CD4-positive, alpha-beta memory T cell (primary cell): ENCODE measurements at regions not wholly inside any gene's neighbourhood (a gene's known extent, or its start where the extent isn't known, plus 50 kb on each side); places are given as distances from the start of the nearest gene placed in this dataset.

ENCODE experiments used
- CTCF ChIA-PET: fragments of 350-600 bp; sonication (Branson Sonifier 250); formaldehyde crosslinking; loops from one replicate; lab custom pipeline; 2021; ENCODE audit warnings: inconsistent platforms; ENCODE audit not compliant: partially characterized antibody; lab: Charles Lee
- POLR2A ChIA-PET: fragments of 350-600 bp; sonication (Branson Sonifier 250); formaldehyde crosslinking; loops from one replicate; lab custom pipeline; 2021; ENCODE audit not compliant: partially characterized antibody; lab: Charles Lee
- DNase-seq, 5 donors: peaks; one replicate each; pipeline versions ENCODE4 v3.0.0 to v3.0.0-alpha.2; 2020 to 2022; ENCODE audit warnings: mixed read lengths in 1 of 5
- H3K27ac ChIP-seq: one replicate; pipeline ENCODE4 v1.7.0; 2013; ENCODE audit warnings: low read depth, low read length
- H3K27me3 ChIP-seq: 2 replicates; pipeline ENCODE4 v1.7.0; 2013; ENCODE audit warnings: mild to moderate bottlenecking, low read length, moderate library complexity; ENCODE audit not compliant: insufficient read depth
- H3K36me3 ChIP-seq: 2 replicates; pipeline ENCODE4 v1.7.0; 2013; ENCODE audit warnings: mild to moderate bottlenecking, low read length, moderate library complexity; ENCODE audit not compliant: insufficient read depth
- H3K4me1 ChIP-seq: 2 replicates; pipeline ENCODE4 v1.7.0; 2013; ENCODE audit warnings: mild to moderate bottlenecking, low read length, moderate library complexity; ENCODE audit not compliant: insufficient read depth
- H3K4me3 ChIP-seq, 2 donors: one replicate each; pipeline ENCODE4 v1.7.0; 2013; ENCODE audit warnings: low read length in 2 of 2, mild to moderate bottlenecking in 1 of 2
- H3K9me3 ChIP-seq, 2 donors: one replicate each; pipeline ENCODE4 v1.7.0; 2013; ENCODE audit warnings: low read length in 2 of 2, control low read depth in 1 of 2; ENCODE audit not compliant: control insufficient read depth in 1 of 2
- H3K27ac Mint-ChIP-seq, 7 donors: one replicate each; pipeline ENCODE4 v1.8.0; 2020 to 2021; ENCODE audit warnings: mixed read lengths in 7 of 7, mild to moderate bottlenecking in 6 of 7, inconsistent platforms in 3 of 7, moderate library complexity in 3 of 7
- H3K27me3 Mint-ChIP-seq, 2 donors: one replicate each; pipeline ENCODE4 v1.8.0; 2020 to 2021; ENCODE audit warnings: mixed read lengths in 2 of 2
- H3K36me3 Mint-ChIP-seq, 2 donors: one replicate each; pipeline ENCODE4 v1.8.0; 2020 to 2021; ENCODE audit warnings: mixed read lengths in 2 of 2, inconsistent platforms in 1 of 2, mild to moderate bottlenecking in 1 of 2
- H3K4me1 Mint-ChIP-seq, 4 donors: one replicate each; pipeline ENCODE4 v1.8.0; 2020 to 2021; ENCODE audit warnings: mixed read lengths in 4 of 4, mild to moderate bottlenecking in 1 of 4
- H3K4me3 Mint-ChIP-seq, 8 donors: one replicate each; pipeline ENCODE4 v1.8.0; 2020 to 2021; ENCODE audit warnings: mixed read lengths in 8 of 8, mild to moderate bottlenecking in 7 of 8, moderate library complexity in 6 of 8, inconsistent platforms in 3 of 8
- H3K9me3 Mint-ChIP-seq, 8 donors: one replicate each; pipeline ENCODE4 v1.8.0; 2020 to 2021; ENCODE audit warnings: mixed read lengths in 8 of 8, mild to moderate bottlenecking in 5 of 8, inconsistent platforms in 3 of 8, moderate library complexity in 1 of 8
- intact Hi-C: fragments of 100-400 bp; cut with micrococcal nuclease; formaldehyde crosslinking; loops from one replicate; pipeline ENCODE4 v1.15.1; 2023

GRCh38 chr12:89960011-89960507, 251.4 kb upstream of the ATP2B1 start:
- POLR2A ChIA-PET: interaction anchor here (1.7 kb wide), 2 partner anchors 10 to 11 kb away, joined by 3 to 10 read pairs; no protein-coding TSS in a partner anchor

GRCh38 chr12:89959179-89959578, 250.5 kb upstream of the ATP2B1 start:
- DNase-seq: no peak
- H3K4me3 Mint-ChIP-seq: no peak overlapping the region
- no peaks in the 10 kb centered on the region for H3K9me3 ChIP-seq
- no peak overlapping the region for H3K27ac Mint-ChIP-seq
- POLR2A ChIA-PET: interaction anchor here (1.7 kb wide), 2 partner anchors 9 to 12 kb away, joined by 3 to 10 read pairs; no protein-coding TSS in a partner anchor
- CTCF ChIA-PET: no interaction called here
- H3K27me3 Mint-ChIP-seq: no peaks in the 10 kb centered on the region
- no peaks in the 10 kb centered on the region for H3K36me3 ChIP-seq
- intact Hi-C loops: no loop called here
- no peaks in the 10 kb centered on the region for H3K27me3 ChIP-seq
- H3K4me1 ChIP-seq: peaks cover 12% of the 10 kb centered on the region
- no peak overlapping the region for H3K27ac ChIP-seq
- no peak overlapping the region for H3K4me3 ChIP-seq
- H3K4me1 Mint-ChIP-seq: peaks cover 15 to 25% (median 23%) of the 10 kb centered on the region in 4 donors
- peaks cover 0 to 2% (median 0%) of the 10 kb centered on the region in 8 donors for H3K9me3 Mint-ChIP-seq
- no peaks in the 10 kb centered on the region for H3K36me3 Mint-ChIP-seq

More at GRCh38 chr12:89960011-89960507, 251.4 kb upstream of the ATP2B1 start:
- peaks cover 0 to 2% (median 0%) of the 10 kb centered on the region in 8 donors for H3K9me3 Mint-ChIP-seq
- H3K4me1 Mint-ChIP-seq: peaks cover 15 to 25% (median 22%) of the 10 kb centered on the region in 4 donors
- DNase-seq: peak in 1 of 5 donors; percentile 61
- Histone ChIP-seq H3K4me1 (peaks cover 12% of the 10 kb centered on the region), H3K27ac (no peak overlapping the region), H3K9me3 (no peaks in the 10 kb centered on the region), H3K27me3 (no peaks in the 10 kb centered on the region), H3K4me3 (no peak overlapping the region), H3K36me3 (no peaks in the 10 kb centered on the region)
- CTCF ChIA-PET: interaction anchor here (1.8 kb wide), 1 partner anchor 54 kb away, joined by 6 read pairs; no protein-coding TSS in a partner anchor
- H3K27ac Mint-ChIP-seq: peak overlapping the region in 2 of 7 donors; percentile 46 to 47
- no peaks in the 10 kb centered on the region for H3K36me3 Mint-ChIP-seq
- H3K27me3 Mint-ChIP-seq: no peaks in the 10 kb centered on the region
- no peak overlapping the region for H3K4me3 Mint-ChIP-seq
- intact Hi-C loops: no loop called here

- no peak overlapping the region for H3K4me3 Mint-ChIP-seq
- Histone ChIP-seq H3K27ac (no peak overlapping the region), H3K4me3 (no peak overlapping the region), H3K27me3 (no peaks in the 10 kb centered on the region), H3K4me1 (peaks cover 27% of the 10 kb centered on the region), H3K36me3 (no peaks in the 10 kb centered on the region), H3K9me3 (no peaks in the 10 kb centered on the region)
- H3K4me1 Mint-ChIP-seq: peaks cover 26 to 34% (median 31%) of the 10 kb centered on the region in 4 donors
- peaks cover 0 to 2% (median 0%) of the 10 kb centered on the region in 8 donors for H3K9me3 Mint-ChIP-seq
- H3K27ac Mint-ChIP-seq: peak overlapping the region in 2 of 7 donors; percentile 17 to 63
- no peaks in the 10 kb centered on the region for H3K27me3 Mint-ChIP-seq
- intact Hi-C loops: loop anchor here (5.0 kb wide), 2 partner anchors 38 to 192 kb away; no protein-coding TSS in a partner anchor
- no peak for DNase-seq
- H3K36me3 Mint-ChIP-seq: no peaks in the 10 kb centered on the region
- ChIA-PET CTCF (no interaction called here), POLR2A (no interaction called here)
These were observed 245.6 kb upstream of the ATP2B1 start for GRCh38 chr12:89954259-89954658.

- Mint-ChIP-seq H3K36me3 (no peaks in the 10 kb centered on the region), H3K27ac (peak overlapping the region; percentile 74 to 97 (median 93)), H3K27me3 (no peaks in the 10 kb centered on the region), H3K4me3 (peak overlapping the region in 3 of 8 donors; percentile 4 to 60 (median 49)), H3K9me3 (peaks cover 0 to 2% (median 0%) of the 10 kb centered on the region in 8 donors), H3K4me1 (peaks cover 44 to 53% (median 50%) of the 10 kb centered on the region in 4 donors)
- no peak for DNase-seq
- ChIA-PET CTCF (interaction anchor here (1.1 to 3.5 kb wide), 5 partner anchors 19 to 408 kb away, joined by 3 to 27 read pairs (median 11); partner anchors contain the start of gene ATP2B1), POLR2A (interaction anchor here (1.7 to 6.5 kb wide), 3 partner anchors 23 to 244 kb away, joined by 5 to 104 read pairs (median 99); partner anchors contain the start of gene ATP2B1)
- Histone ChIP-seq H3K36me3 (no peaks in the 10 kb centered on the region), H3K27ac (peak overlapping the region; percentile 83), H3K9me3 (no peaks in the 10 kb centered on the region), H3K4me1 (peaks cover 48% of the 10 kb centered on the region), H3K27me3 (no peaks in the 10 kb centered on the region), H3K4me3 (no peak overlapping the region)
- intact Hi-C loops: loop anchor here (1.0 to 5.0 kb wide), 3 partner anchors 41 to 408 kb away; no protein-coding TSS in a partner anchor
These were observed 243.0 kb upstream of the ATP2B1 start for GRCh38 chr12:89951694-89952060.

- H3K27ac ChIP-seq: peak overlapping the region; percentile 83
- H3K9me3 Mint-ChIP-seq: no peaks in the 10 kb centered on the region
- no peak overlapping the region for H3K4me3 ChIP-seq
- H3K4me3 Mint-ChIP-seq: peak overlapping the region in 5 of 8 donors; percentile 24 to 73 (median 29)
- peaks cover 48% of the 10 kb centered on the region for H3K4me1 ChIP-seq
- no peaks in the 10 kb centered on the region for H3K27me3 Mint-ChIP-seq
- no peaks in the 10 kb centered on the region for H3K36me3 Mint-ChIP-seq
- H3K9me3 ChIP-seq: no peaks in the 10 kb centered on the region
- no peaks in the 10 kb centered on the region for H3K27me3 ChIP-seq
- no peaks in the 10 kb centered on the region for H3K36me3 ChIP-seq
- peak overlapping the region; percentile 74 to 97 (median 93) for H3K27ac Mint-ChIP-seq
- H3K4me1 Mint-ChIP-seq: peaks cover 44 to 57% (median 52%) of the 10 kb centered on the region in 4 donors
- intact Hi-C loops: loop anchor here (1.0 to 5.0 kb wide), 3 partner anchors 41 to 408 kb away; no protein-coding TSS in a partner anchor
- CTCF ChIA-PET: interaction anchor here (0.6 to 3.5 kb wide), 10 partner anchors 19 to 408 kb away, joined by 3 to 27 read pairs (median 6); partner anchors contain the start of gene ATP2B1
- DNase-seq: peak in 1 of 5 donors; percentile 62
- POLR2A ChIA-PET: interaction anchor here (1.6 to 6.5 kb wide), 7 partner anchors 24 to 243 kb away, joined by 4 to 104 read pairs (median 11); partner anchors contain the start of gene ATP2B1
These were observed 242.5 kb upstream of the ATP2B1 start for GRCh38 chr12:89951050-89951693.

- Histone ChIP-seq H3K4me1 (peaks cover 48% of the 10 kb centered on the region), H3K27ac (peak overlapping the region; percentile 83), H3K36me3 (no peaks in the 10 kb centered on the region), H3K27me3 (no peaks in the 10 kb centered on the region), H3K4me3 (peak overlapping the region in 1 of 2 donors; percentile 8), H3K9me3 (no peaks in the 10 kb centered on the region)
- intact Hi-C loops: loop anchor here (1.0 to 5.0 kb wide), 4 partner anchors 42 to 241 kb away; no protein-coding TSS in a partner anchor
- Mint-ChIP-seq H3K27me3 (no peaks in the 10 kb centered on the region), H3K4me3 (peak overlapping the region; percentile 4 to 77 (median 50)), H3K4me1 (peaks cover 48 to 62% (median 56%) of the 10 kb centered on the region in 4 donors), H3K27ac (peak overlapping the region; percentile 74 to 98 (median 93)), H3K9me3 (no peaks in the 10 kb centered on the region), H3K36me3 (no peaks in the 10 kb centered on the region)
- DNase-seq: no peak
- POLR2A ChIA-PET: interaction anchor here (0.6 to 6.5 kb wide), 13 partner anchors 9 to 243 kb away, joined by 3 to 104 read pairs (median 6); partner anchors contain the start of gene ATP2B1
- CTCF ChIA-PET: interaction anchor here (0.7 to 3.5 kb wide), 16 partner anchors 26 to 426 kb away, joined by 3 to 27 read pairs (median 4); partner anchors contain the start of genes ATP2B1, GALNT4 and POC1B
These were observed 241.8 kb upstream of the ATP2B1 start for GRCh38 chr12:89950421-89950820.
